Fibroblast of skin of scalp (primary cell): ENCODE measurements at regions not wholly inside any gene's neighbourhood (a gene's known extent, or its start where the extent isn't known, plus 50 kb on each side); places are given as distances from the start of the nearest gene placed in this dataset.
"Not testable (repeated sequence)": the region's sequence is repeated elsewhere in the genome, so short reads cannot be mapped to it uniquely, and the experiment has no call there.

ENCODE experiments used
- DNase-seq: peaks from one replicate; pipeline ENCODE4 v3.0.0-alpha.2; 2013

GRCh38 chr16:65414284-65414984 lies 292.6 kb upstream of the CDH11 start:
- DNase-seq: peak; percentile 80

- no peak for DNase-seq
Observed at GRCh38 chr16:65413861-65414260, 292.0 kb upstream of the CDH11 start.

GRCh38 chr16:65410801-65411200 lies 288.9 kb upstream of the CDH11 start:
- DNase-seq: no peak

- DNase-seq: no peak
Observed at GRCh38 chr16:65409510-65409909, 287.6 kb upstream of the CDH11 start.

GRCh38 chr16:65406933-65407332 lies 285.1 kb upstream of the CDH11 start:
- no peak for DNase-seq

GRCh38 chr16:65406116-65406515 lies 284.3 kb upstream of the CDH11 start:
- peak; percentile 32 for DNase-seq

GRCh38 chr16:65394281-65394680 lies 272.4 kb upstream of the CDH11 start:
- DNase-seq: no peak

GRCh38 chr16:65392806-65393565 lies 271.1 kb upstream of the CDH11 start:
- no peak for DNase-seq

GRCh38 chr16:65388592-65388991 lies 266.7 kb upstream of the CDH11 start:
- peak; percentile 83 for DNase-seq

- DNase-seq: peak; percentile 50
Observed at GRCh38 chr16:65386672-65387071, 264.8 kb upstream of the CDH11 start.

GRCh38 chr16:65384441-65384840 lies 262.6 kb upstream of the CDH11 start:
- no peak for DNase-seq

GRCh38 chr16:65377195-65377594 lies 255.3 kb upstream of the CDH11 start:
- peak; percentile 45 for DNase-seq

GRCh38 chr16:65376601-65377000 lies 254.7 kb upstream of the CDH11 start:
- no peak for DNase-seq

- peak; percentile 45 for DNase-seq
Observed at GRCh38 chr16:65375651-65376050, 253.8 kb upstream of the CDH11 start.

- DNase-seq: no peak
Observed at GRCh38 chr16:65373097-65373496, 251.2 kb upstream of the CDH11 start.

GRCh38 chr16:65372171-65372570 lies 250.3 kb upstream of the CDH11 start:
- DNase-seq: no peak

GRCh38 chr16:65365732-65366715 lies 244.2 kb upstream of the CDH11 start:
- no peak for DNase-seq

GRCh38 chr16:65356721-65357120 lies 234.9 kb upstream of the CDH11 start:
- DNase-seq: not testable (repeated sequence)

- DNase-seq: no peak
Observed at GRCh38 chr16:65355706-65356105, 233.8 kb upstream of the CDH11 start.

- DNase-seq: no peak
Observed at GRCh38 chr16:65353183-65353582, 231.3 kb upstream of the CDH11 start.

- DNase-seq: no peak
Observed at GRCh38 chr16:65349626-65350025, 227.8 kb upstream of the CDH11 start.

- DNase-seq: no peak
Observed at GRCh38 chr16:65343556-65343955, 221.7 kb upstream of the CDH11 start.
